A549 (cell line): ENCODE measurements at regions not wholly inside any gene's neighbourhood (a gene's known extent, or its start where the extent isn't known, plus 50 kb on each side); places are given as distances from the start of the nearest gene placed in this dataset.

Experiments
- ATAC-seq, 2 experiments: fragments of 200-7000 bp in 1 of 2; fragments of >200 bp in 1 of 2; cut with Nextera tagmentation in 1 of 2; cut with Tn5 transposase in 1 of 2; 3 replicates each; pipeline versions ENCODE4 v1.8.0 to v1.9.1; 2018 to 2020; ENCODE audit warnings: mild to moderate bottlenecking in 1 of 2, moderate library complexity in 1 of 2
- CTCF ChIA-PET: fragments of 300-600 bp; sonication (Branson Sonifier 250); formaldehyde crosslinking; extraction: SDS; loops from one replicate; lab custom pipeline; 2021; ENCODE audit warnings: antibody characterized with exemption, inconsistent platforms; lab: Yijun Ruan, JAX
- POLR2A ChIA-PET: fragments of 350-600 bp; formaldehyde crosslinking; extraction: SDS; loops from one replicate; lab custom pipeline; 2021; ENCODE audit warnings: antibody characterized with exemption, inconsistent platforms; lab: Yijun Ruan, JAX
- DNase-seq, 2 experiments: peaks; one replicate each; pipeline versions ENCODE4 v3.0.0 to v3.0.0-alpha.2; 2011 to 2016; ENCODE audit warnings: low read depth in 1 of 2, low spot score in 1 of 2
- FAIRE-seq: peaks from 2 replicates; lab custom pipeline; 2011; peaks lifted over from hg19 to GRCh38; lab: Jason Lieb, UNC
- H3K27ac ChIP-seq, 2 experiments: fragments of >200 bp; sonication (Bioruptor Twin); formaldehyde crosslinking; 3 replicates each; pipeline ENCODE4 v1.5.1; 2016 to 2017
- H3K4me1 ChIP-seq: fragments of >200 bp; sonication (Bioruptor Twin); formaldehyde crosslinking; 3 replicates; pipeline ENCODE4 v1.6.1; 2016
- H3K4me2 ChIP-seq: fragments of >200 bp; sonication (Bioruptor Twin); formaldehyde crosslinking; 3 replicates; pipeline ENCODE4 v1.6.1; 2016
- H3K4me3 ChIP-seq: fragments of >200 bp; sonication (Bioruptor Twin); formaldehyde crosslinking; 3 replicates; pipeline ENCODE4 v1.5.1; 2016
- H3K9me3 ChIP-seq: fragments of >200 bp; sonication (Bioruptor Twin); formaldehyde crosslinking; 3 replicates; pipeline ENCODE4 v1.6.1; 2016
- BHLHE40 ChIP-seq: IDR thresholded peaks from 2 replicates; pipeline ENCODE4 v1.6.1; 2012; ENCODE audit warnings: low read depth, low read length, inconsistent platforms
- E2F6 ChIP-seq: IDR thresholded peaks from 2 replicates; pipeline ENCODE4 v1.6.1; 2012; ENCODE audit warnings: low read depth, borderline replicate concordance
- EP300 ChIP-seq, 2 experiments: fragments of >200 bp; sonication (Bioruptor Twin); formaldehyde crosslinking; IDR thresholded peaks; 2 replicates in 1 of 2; 3 replicates in 1 of 2; pipeline ENCODE4 v1.6.1; 2016 to 2017
- FOSL2 ChIP-seq, 2 experiments: fragments of 450-650 bp in 1 of 2; fragments of >200 bp in 1 of 2; sonication (Bioruptor Twin) in 1 of 2; formaldehyde crosslinking; IDR thresholded peaks; 2 replicates each; pipeline versions ENCODE4 v1.5.0 to v1.6.1; 2016 to 2020; ENCODE audit warnings: mild to moderate bottlenecking in 1 of 2, moderate library complexity in 1 of 2
- FOXS1 ChIP-seq: fragments of 250-450 bp; sonication (Bioruptor Pico); IDR thresholded peaks from 2 replicates; pipeline ENCODE4 v1.5.0; 2020; ENCODE audit warnings: mild to moderate bottlenecking, moderate library complexity
- HOXB13 ChIP-seq: fragments of 250-450 bp; sonication (Bioruptor Pico); IDR thresholded peaks from 2 replicates; pipeline ENCODE4 v1.5.0; 2020; ENCODE audit warnings: low read depth, mild to moderate bottlenecking, moderate library complexity
- MAX ChIP-seq: IDR thresholded peaks from 2 replicates; pipeline ENCODE4 v1.6.1; 2012
- MYC ChIP-seq: IDR thresholded peaks from 2 replicates; pipeline ENCODE4 v1.6.1; 2012; ENCODE audit warnings: mild to moderate bottlenecking, inconsistent platforms, low read length, improper control_type of control experiment, borderline replicate concordance
- NPAS2 ChIP-seq: fragments of 250-450 bp; sonication (Bioruptor Pico); IDR thresholded peaks from 2 replicates; pipeline ENCODE4 v1.8.0; 2022; ENCODE audit warnings: mild to moderate bottlenecking, moderate library complexity, borderline replicate concordance
- PBX3 ChIP-seq: IDR thresholded peaks from 2 replicates; pipeline ENCODE4 v1.6.1; 2012
- POLR2A ChIP-seq: IDR thresholded peaks from 2 replicates; pipeline ENCODE4 v1.6.1; 2012; ENCODE audit warnings: mild to moderate bottlenecking, low read length
- POLR2AphosphoS2 ChIP-seq: conservative IDR thresholded peaks from 2 replicates; pipeline ENCODE4 v1.6.1; 2012; ENCODE audit warnings: low read length, improper control_type of control experiment, inconsistent platforms
- RARB ChIP-seq: fragments of 250-450 bp; sonication (Bioruptor Pico); IDR thresholded peaks from 2 replicates; pipeline ENCODE4 v1.8.0; 2021; ENCODE audit warnings: mild to moderate bottlenecking, moderate library complexity
- REST ChIP-seq: fragments of 200-600 bp; sonication (generic); IDR thresholded peaks from 2 replicates; pipeline ENCODE4 v1.6.1; 2016; ENCODE audit warnings: antibody characterized with exemption, mild to moderate bottlenecking, moderate library complexity
- RFX5 ChIP-seq: fragments of 450-650 bp; IDR thresholded peaks from 2 replicates; pipeline ENCODE4 v1.7.1; 2014; ENCODE audit warnings: antibody characterized with exemption, mild to moderate bottlenecking, moderate library complexity
- ZFP36 ChIP-seq: fragments of 450-650 bp; IDR thresholded peaks from 2 replicates; pipeline ENCODE4 v1.6.1; 2014; ENCODE audit warnings: borderline replicate concordance; ENCODE audit not compliant: partially characterized antibody
- ZSCAN20 ChIP-seq: fragments of 250-450 bp; sonication (Bioruptor Pico); IDR thresholded peaks from 2 replicates; pipeline ENCODE4 v1.8.0; 2022; ENCODE audit warnings: mild to moderate bottlenecking, moderate library complexity
- WGBS: methylation state at CpG from one replicate; pipeline ENCODE4 v1.1.6; 2017; ENCODE audit errors: missing lambda C conversion rate; 5-methylcytosine and 5-hydroxymethylcytosine counted together
- TF ChIP-seq, protein P1 (sequence below): fragments of 450-650 bp; IDR thresholded peaks from 2 replicates; pipeline ENCODE4 v1.6.1; 2014; ENCODE audit warnings: antibody characterized with exemption

DNA sequence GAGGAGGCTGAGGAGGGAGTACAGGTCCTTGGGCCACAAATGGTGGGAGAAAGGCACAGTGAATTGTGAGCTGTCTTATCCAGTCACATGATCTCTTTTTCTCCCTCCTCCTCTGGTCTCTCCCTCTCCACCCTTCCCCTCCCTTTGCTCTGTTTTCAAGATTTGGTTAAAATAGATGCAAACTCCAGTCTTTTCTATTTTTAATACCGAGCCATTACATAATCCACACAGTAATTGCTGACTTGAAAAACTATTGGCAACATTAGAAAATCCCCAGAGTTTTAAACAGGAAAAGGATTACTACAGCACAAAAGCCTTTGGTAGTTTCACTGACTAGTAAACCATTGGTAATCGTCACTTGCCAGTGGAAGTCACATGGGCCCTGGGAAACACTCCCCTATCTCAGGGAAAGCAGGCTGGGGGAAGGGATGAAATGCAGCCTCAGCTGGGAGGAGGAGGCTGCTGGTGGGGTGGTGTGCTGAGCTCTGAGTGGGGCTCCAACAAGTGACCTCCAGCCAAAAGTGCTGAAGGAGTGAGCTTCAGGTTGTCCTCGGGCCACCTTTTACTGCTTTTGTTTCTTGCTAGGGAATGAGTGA is 57.4 kb upstream of the PCBP1 start:
- FAIRE-seq (no peak), ATAC-seq (peak; percentile 36 to 39; a peak in 4 of 6 replicates), DNase-seq (no peak)
- no peak overlapping the region for H3K4me2 ChIP-seq
- H3K27ac ChIP-seq, result no peak overlapping the region
- CTCF ChIA-PET, result interaction anchor here (0.9 to 1.5 kb wide), 2 partner anchors 9 to 41 kb away, joined by 3 to 5 read pairs; no protein-coding TSS in a partner anchor
- H3K4me1 ChIP-seq, result peaks cover 4% of the 10 kb centered on the region; the same call in 2 of the 3 replicates
- POLR2A ChIA-PET, result no interaction called here
- no peaks in the 10 kb centered on the region for H3K9me3 ChIP-seq
- TF ChIP-seq NPAS2 (CRISPR knock-in tag), result no peak
- no peak for TF ChIP-seq ZSCAN20 (CRISPR knock-in tag)
- no peak for TF ChIP-seq POLR2A
- no peak for TF ChIP-seq RFX5
- TF ChIP-seq MYC, result no peak
- TF ChIP-seq FOSL2 (IDR thresholded peaks at IDR 0.05), result no peak
- TF ChIP-seq FOSL2 (CRISPR knock-in tag; IDR thresholded peaks at IDR 0.05), result no peak
- TF ChIP-seq FOXS1 (CRISPR knock-in tag), result no peak
- no peak for TF ChIP-seq EP300 (IDR thresholded peaks at IDR 0.05)
- TF ChIP-seq PBX3, result no peak
- TF ChIP-seq MAX, result no peak
- TF ChIP-seq RARB (CRISPR knock-in tag), result no peak
- TF ChIP-seq REST, result no peak
- TF ChIP-seq, protein P1, sequence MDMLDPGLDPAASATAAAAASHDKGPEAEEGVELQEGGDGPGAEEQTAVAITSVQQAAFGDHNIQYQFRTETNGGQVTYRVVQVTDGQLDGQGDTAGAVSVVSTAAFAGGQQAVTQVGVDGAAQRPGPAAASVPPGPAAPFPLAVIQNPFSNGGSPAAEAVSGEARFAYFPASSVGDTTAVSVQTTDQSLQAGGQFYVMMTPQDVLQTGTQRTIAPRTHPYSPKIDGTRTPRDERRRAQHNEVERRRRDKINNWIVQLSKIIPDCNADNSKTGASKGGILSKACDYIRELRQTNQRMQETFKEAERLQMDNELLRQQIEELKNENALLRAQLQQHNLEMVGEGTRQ, result no peak
- TF ChIP-seq POLR2AphosphoS2, result no peak
- no peak for TF ChIP-seq E2F6
- TF ChIP-seq BHLHE40, result no peak
- TF ChIP-seq HOXB13 (CRISPR knock-in tag), result no peak
- WGBS, result 32% methylated on average over 3 of the region's 3 CpGs
- no peak overlapping the region for H3K4me3 ChIP-seq

- WGBS, result 63% methylated on average over 3 of the region's 3 CpGs
- DNase-seq, result no peak
- H3K4me3 ChIP-seq, result no peak overlapping the region
- FAIRE-seq, result no peak
- no peak for ATAC-seq
- H3K9me3 ChIP-seq, result no peaks in the 10 kb centered on the region; the same call in 1 of the 3 replicates
- no peak overlapping the region for H3K4me2 ChIP-seq
- no peak overlapping the region for H3K27ac ChIP-seq
- TF ChIP-seq POLR2AphosphoS2 (no peak), ZFP36 (no peak)
- ChIA-PET POLR2A (no interaction called here), CTCF (interaction anchor here (0.7 to 1.3 kb wide), 4 partner anchors 19 to 299 kb away, joined by 3 read pairs; no protein-coding TSS in a partner anchor)
- H3K4me1 ChIP-seq, result no peaks in the 10 kb centered on the region
These were observed 62.9 kb upstream of the ASPRV1 start for GRCh38 chr2:70024284-70024683.
